Esophagus squamous epithelium (tissue), 4 donors: ENCODE measurements at regions not wholly inside any gene's neighbourhood (a gene's known extent, or its start where the extent isn't known, plus 50 kb on each side); places are given as distances from the start of the nearest gene placed in this dataset.

Experiments used
- CTCF ChIP-seq, 6 experiments: fragments of 450-650 bp in 4 of 6; fragments of 200-600 bp in 2 of 6; sonication (generic) in 2 of 6; IDR thresholded peaks; one replicate each; pipeline ENCODE4 v1.5.1; 2016 to 2019; ENCODE audit warnings: antibody characterized with exemption in 6 of 6, mild to moderate bottlenecking in 4 of 6, moderate library complexity in 4 of 6
- POLR2A ChIP-seq, 4 donors: fragments of 450-650 bp; IDR thresholded peaks; one replicate each; pipeline ENCODE4 v1.6.1; 2017; ENCODE audit warnings: antibody characterized with exemption in 4 of 4, mild to moderate bottlenecking in 4 of 4, moderate library complexity in 3 of 4

GRCh38 chr20:59413326-59413865, 113.0 kb downstream of the EDN3 start:
- TF ChIP-seq CTCF (IDR thresholded peaks at IDR 0.05), result no peak
- no peak for TF ChIP-seq POLR2A (IDR thresholded peaks at IDR 0.05)
